Kidney (tissue), 13 donors: ENCODE measurements at regions not wholly inside any gene's neighbourhood (a gene's known extent, or its start where the extent isn't known, plus 50 kb on each side); places are given as distances from the start of the nearest gene placed in this dataset.
"Not testable (repeated sequence)": the region's sequence is repeated elsewhere in the genome, so short reads cannot be mapped to it uniquely, and the experiment has no call there.

Source experiments
- DNase-seq, 5 donors: peaks; one replicate each; pipeline ENCODE4 v3.0.0-alpha.2; 2013 to 2020
- FAIRE-seq: peaks from 2 replicates; lab custom pipeline; 2012; peaks lifted over from hg19 to GRCh38; lab: Jason Lieb, UNC
- H3K27ac ChIP-seq, 2 donors: one replicate each; pipeline ENCODE4 v1.7.0; 2013; ENCODE audit warnings: low read depth in 2 of 2, low read length in 2 of 2, inconsistent platforms in 1 of 2
- H3K27me3 ChIP-seq: one replicate; pipeline ENCODE4 v1.7.1; 2013; ENCODE audit warnings: low read length, inconsistent platforms; ENCODE audit not compliant: control insufficient read depth, insufficient read depth
- H3K36me3 ChIP-seq, 3 donors: one replicate each; pipeline versions ENCODE4 v1.7.0 to v1.7.1; 2013; ENCODE audit warnings: low read length in 3 of 3, control low read depth in 1 of 3, inconsistent platforms in 1 of 3; ENCODE audit not compliant: insufficient read depth in 3 of 3, control insufficient read depth in 2 of 3
- H3K4me1 ChIP-seq, 3 donors: one replicate each; pipeline versions ENCODE4 v1.7.0 to v1.7.1; 2013; ENCODE audit warnings: low read length in 3 of 3, inconsistent platforms in 1 of 3, low read depth in 1 of 3; ENCODE audit not compliant: control insufficient read depth in 2 of 3, insufficient read depth in 2 of 3
- H3K4me3 ChIP-seq, 3 donors: one replicate each; pipeline versions ENCODE4 v1.7.0 to v1.8.1; 2013; ENCODE audit warnings: low read length in 3 of 3, control low read depth in 1 of 3, inconsistent platforms in 1 of 3
- H3K9ac ChIP-seq, 3 donors: one replicate each; pipeline versions ENCODE4 v1.7.0 to v1.7.1; 2013; ENCODE audit warnings: low read length in 3 of 3, control low read depth in 1 of 3, inconsistent platforms in 1 of 3
- H3K9me3 ChIP-seq, 3 donors: one replicate each; pipeline versions ENCODE4 v1.7.0 to v1.7.1; 2013; ENCODE audit warnings: low read length in 3 of 3, control low read depth in 1 of 3, inconsistent platforms in 1 of 3; ENCODE audit not compliant: control insufficient read depth in 2 of 3, insufficient read depth in 1 of 3
- intact Hi-C: fragments of 100-400 bp; cut with DNase I; formaldehyde crosslinking; loops from one replicate; pipeline ENCODE4 v1.11.1; 2022
- TF ChIP-seq, protein P1 (sequence below): IDR thresholded peaks from 3 replicates; pipeline ENCODE4 v1.5.1; 2012; ENCODE audit warnings: mild to moderate bottlenecking, moderate library complexity, borderline replicate concordance; ENCODE audit not compliant: insufficient read depth; ENCODE audit errors: extremely low read depth
- donor health status: control.
- donor health status: control.
- donor health status: control.
- donor health status: control.
- donor health status: control.
- donor health status: DM: yes; HTN: yes; CAD: no.
- donor health status: Normal renal cell carcinoma (clear cell type).

DNA sequence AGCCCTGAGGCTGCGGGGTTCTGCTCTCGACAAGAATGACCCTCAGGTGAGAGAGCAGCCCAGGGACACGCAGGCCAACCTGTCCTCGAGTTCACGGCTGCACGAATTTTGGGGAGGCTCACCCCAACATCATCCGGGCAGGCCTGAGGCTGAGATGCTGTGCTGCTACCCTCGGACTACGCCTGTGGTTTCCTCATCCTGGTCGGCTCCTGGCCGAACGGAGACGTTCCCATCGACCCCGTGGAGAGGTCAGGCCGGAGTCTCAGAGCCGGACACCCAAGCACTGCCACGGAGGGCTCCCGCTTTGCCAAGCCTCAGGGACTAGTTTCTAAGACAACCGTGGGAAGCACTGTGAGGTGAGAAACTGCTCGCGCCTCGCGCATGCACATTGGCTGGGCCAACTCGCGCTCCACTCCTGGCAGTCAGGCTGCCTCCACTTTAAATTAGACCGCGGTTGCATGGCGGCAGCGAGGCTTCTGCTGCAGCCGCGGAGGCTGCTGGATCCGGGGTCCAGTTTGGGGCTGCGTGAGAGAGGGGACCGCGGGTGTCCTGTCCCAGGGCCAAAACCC lies 203.4 kb downstream of the ZNF716 start:
- H3K4me1 ChIP-seq, result no peaks in the 10 kb centered on the region
- no peaks in the 10 kb centered on the region for H3K36me3 ChIP-seq
- H3K4me3 ChIP-seq, result no peak overlapping the region
- no peaks in the 10 kb centered on the region for H3K27me3 ChIP-seq
- TF ChIP-seq, protein P1, sequence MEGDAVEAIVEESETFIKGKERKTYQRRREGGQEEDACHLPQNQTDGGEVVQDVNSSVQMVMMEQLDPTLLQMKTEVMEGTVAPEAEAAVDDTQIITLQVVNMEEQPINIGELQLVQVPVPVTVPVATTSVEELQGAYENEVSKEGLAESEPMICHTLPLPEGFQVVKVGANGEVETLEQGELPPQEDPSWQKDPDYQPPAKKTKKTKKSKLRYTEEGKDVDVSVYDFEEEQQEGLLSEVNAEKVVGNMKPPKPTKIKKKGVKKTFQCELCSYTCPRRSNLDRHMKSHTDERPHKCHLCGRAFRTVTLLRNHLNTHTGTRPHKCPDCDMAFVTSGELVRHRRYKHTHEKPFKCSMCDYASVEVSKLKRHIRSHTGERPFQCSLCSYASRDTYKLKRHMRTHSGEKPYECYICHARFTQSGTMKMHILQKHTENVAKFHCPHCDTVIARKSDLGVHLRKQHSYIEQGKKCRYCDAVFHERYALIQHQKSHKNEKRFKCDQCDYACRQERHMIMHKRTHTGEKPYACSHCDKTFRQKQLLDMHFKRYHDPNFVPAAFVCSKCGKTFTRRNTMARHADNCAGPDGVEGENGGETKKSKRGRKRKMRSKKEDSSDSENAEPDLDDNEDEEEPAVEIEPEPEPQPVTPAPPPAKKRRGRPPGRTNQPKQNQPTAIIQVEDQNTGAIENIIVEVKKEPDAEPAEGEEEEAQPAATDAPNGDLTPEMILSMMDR, result no peak
- DNase-seq (no peak), FAIRE-seq (no peak)
- H3K27ac ChIP-seq, result no peak overlapping the region
- peaks cover 0 to 7% (median 3%) of the 10 kb centered on the region in 3 donors for H3K9me3 ChIP-seq
- intact Hi-C loops, result no loop called here
- no peak overlapping the region for H3K9ac ChIP-seq

DNA sequence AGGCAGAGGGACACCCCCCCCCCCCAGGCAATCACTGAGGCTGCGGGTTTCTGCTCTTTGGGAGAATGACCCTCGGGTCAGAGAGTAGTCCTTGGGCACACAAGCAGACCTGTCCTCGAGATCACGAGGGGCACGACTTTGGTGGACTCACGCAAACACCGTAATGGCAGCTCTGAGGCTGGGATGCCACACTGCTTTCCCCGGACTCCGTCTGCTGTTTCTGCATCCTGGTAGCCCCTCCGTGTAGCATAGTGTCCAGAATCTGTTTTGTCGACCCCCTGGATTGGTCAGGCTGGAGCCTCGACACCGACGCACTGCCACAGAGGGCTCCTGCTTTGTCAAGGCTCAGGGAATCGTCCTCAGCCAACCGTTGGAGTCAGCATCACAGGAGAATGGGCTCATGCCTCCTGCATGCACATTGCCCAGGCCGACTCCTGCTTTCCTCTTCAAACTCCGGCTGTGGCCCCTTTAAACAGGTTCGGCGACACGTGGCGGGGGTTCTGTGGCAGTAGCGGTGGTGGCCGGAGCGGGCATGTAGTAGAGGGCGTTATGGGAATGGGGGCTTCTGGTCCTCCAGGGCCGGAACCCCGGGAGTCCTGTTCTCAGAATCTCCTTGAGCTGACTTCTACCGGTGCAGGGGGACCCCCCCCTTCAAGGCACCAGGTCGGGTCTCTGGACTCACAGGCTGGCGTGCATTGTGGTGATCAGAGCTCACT lies 205.3 kb downstream of the ZNF716 start:
- not testable (repeated sequence) for FAIRE-seq, H3K9me3 ChIP-seq

DNA sequence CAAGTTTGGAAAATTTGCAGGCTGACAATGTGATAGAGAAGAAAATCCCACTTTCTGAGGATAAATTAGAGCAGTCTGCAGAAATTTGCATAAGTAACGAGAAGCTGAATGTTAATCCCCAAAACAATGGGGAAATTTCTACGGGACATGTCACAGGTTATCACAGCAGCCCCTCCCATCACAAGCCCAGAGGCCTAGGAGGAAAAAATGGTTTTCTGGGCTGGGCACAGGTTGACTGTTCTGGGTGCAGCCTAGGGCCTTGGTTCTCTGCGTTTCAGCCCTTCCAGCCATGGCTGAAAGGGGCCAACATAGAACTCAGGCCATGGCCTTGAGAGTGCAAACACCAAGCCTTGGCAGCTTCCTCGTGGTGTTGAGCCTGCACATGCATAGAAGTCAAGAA lies 209.2 kb downstream of the ZNF716 start:
- DNase-seq, H3K27ac ChIP-seq, H3K36me3 ChIP-seq, H3K9me3 ChIP-seq, H3K4me3 ChIP-seq, H3K27me3 ChIP-seq, H3K4me1 ChIP-seq, H3K9ac ChIP-seq, intact Hi-C loops, FAIRE-seq: not testable (repeated sequence)

More for the DNA sequence above, 205.3 kb downstream of the ZNF716 start:
- DNase-seq, H3K9ac ChIP-seq, H3K4me1 ChIP-seq, H3K27ac ChIP-seq, intact Hi-C loops, H3K36me3 ChIP-seq, H3K4me3 ChIP-seq, H3K27me3 ChIP-seq: not testable (repeated sequence)

DNA sequence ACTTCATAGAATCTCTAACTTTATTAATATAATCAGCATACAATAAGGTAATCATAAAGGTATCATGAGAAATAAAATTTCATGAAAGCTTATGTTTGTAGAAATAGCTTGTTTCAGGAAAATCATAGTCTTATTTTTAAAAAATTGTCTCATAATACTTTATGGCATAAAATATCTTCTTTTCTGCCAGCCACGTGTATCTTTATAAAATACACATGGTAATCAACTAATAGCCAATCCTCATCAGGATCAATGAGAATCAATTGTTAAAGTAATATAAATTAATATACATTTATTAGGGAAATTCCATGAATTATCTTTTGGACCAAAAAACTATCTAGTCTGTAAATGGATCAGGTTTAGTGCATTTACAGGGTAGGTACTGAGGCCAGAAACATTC lies 227.0 kb downstream of the ZNF716 start:
- H3K9me3 ChIP-seq, H3K9ac ChIP-seq, DNase-seq, FAIRE-seq, H3K27ac ChIP-seq, H3K4me1 ChIP-seq, H3K36me3 ChIP-seq, H3K4me3 ChIP-seq, H3K27me3 ChIP-seq, intact Hi-C loops: not testable (repeated sequence)

DNA sequence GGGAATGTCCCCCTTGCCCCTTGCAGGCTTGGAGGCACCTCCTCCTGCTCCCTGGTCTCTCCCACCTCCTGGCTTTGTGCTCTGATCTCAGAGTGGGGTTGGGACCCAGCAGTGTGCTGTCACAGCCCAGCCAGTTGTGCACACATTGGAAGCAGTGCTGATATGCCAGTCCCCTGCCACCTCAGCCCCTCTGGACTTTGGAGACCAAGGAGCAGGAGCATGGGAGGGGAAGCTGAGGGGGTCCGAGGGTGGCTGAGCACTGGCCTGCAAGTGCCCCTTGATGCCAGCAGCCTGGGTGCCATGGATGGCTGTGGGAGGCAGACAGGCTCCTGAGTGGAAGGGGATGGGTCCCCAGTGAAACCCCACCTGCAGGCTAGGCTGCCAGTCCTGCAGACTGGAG lies 235.4 kb downstream of the ZNF716 start:
- DNase-seq, result no peak
- Histone ChIP-seq H3K27ac (no peak overlapping the region), H3K27me3 (no peaks in the 10 kb centered on the region), H3K36me3 (no peaks in the 10 kb centered on the region), H3K9me3 (no peaks in the 10 kb centered on the region), H3K4me3 (no peak overlapping the region), H3K9ac (no peak overlapping the region), H3K4me1 (no peaks in the 10 kb centered on the region)
- TF ChIP-seq, protein P1, result no peak
- FAIRE-seq, result no peak
- intact Hi-C loops, result no loop called here
